NCI-H774 (cell line): ENCODE measurements at regions not wholly inside any gene's neighbourhood (a gene's known extent, or its start where the extent isn't known, plus 50 kb on each side); places are given as distances from the start of the nearest gene placed in this dataset.

Experiments
- DNase-seq: peaks from one replicate; lab custom pipeline; 2025; lab: John Stamatoyannopoulos, UW

DNA sequence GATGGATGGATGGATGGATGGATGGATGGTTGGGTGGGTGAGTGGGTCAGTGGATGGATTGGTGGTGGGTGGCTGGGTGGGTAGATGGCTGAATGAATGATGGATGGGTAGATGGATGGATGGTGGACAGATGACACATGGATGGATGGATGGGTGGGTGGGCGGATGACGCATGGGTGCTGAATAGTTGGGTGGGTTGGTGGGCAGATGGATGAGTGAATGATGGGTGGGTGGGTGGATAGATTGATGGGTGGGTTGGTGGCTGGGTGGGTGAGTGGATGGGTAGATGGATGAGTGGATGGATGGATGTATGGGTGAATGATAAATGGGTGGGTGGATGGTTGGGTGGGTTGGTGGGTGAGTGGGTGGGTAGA is 69.9 kb upstream of the NKX1-1 start:
- no peak for DNase-seq

- no peak for DNase-seq
These were observed 69.3 kb upstream of the NKX1-1 start for GRCh38 chr4:1475277-1476139.

DNA sequence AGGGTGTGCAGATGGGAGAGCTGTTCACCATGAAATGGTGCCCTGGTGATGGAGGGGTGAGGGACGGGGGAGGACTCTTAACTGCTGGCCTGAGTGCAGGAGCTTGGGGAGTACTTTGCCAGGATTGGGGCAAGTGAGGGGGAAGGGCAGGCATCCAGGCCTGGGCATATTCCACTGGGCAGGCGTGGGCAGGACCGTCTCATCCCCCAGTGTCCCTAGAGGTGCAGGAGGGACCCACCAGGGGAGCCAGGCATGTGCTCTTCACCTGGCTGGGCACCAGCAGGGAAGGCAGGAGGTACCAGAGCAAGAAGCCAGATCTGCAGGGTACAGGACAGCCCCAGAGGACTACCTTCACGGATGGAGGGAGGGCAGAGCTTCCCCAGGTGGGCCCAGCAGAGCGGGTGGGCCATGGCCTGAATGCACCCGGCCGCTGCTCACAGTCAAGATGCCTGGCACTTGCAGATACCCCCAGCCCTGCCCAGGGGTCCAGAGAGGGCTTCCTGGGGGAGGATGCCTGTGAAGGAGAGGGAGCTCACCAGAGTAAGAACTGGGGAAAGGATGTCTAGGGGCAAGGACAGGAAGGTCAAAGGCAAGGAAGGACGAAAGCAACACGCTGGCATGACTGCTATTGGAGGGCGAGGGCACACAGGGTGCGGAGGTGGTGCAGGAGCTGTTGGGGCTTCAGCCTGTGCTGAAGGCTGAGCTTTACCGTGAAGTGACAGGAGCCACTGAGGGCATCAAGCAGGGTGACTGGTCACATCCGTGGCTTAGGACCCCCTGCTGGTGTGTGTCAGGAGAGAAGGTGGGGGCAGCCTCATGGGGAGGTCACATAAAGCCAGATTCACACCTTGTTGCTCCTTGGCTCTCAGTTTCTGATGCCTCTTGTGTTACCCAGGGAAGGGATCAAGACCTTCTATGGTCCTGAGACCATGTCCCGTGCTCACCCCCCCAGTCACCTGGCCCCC is 68.2 kb upstream of the NKX1-1 start:
- DNase-seq, result no peak

GRCh38 chr4:1473718-1474117 is 67.5 kb upstream of the NKX1-1 start:
- no peak for DNase-seq

DNA sequence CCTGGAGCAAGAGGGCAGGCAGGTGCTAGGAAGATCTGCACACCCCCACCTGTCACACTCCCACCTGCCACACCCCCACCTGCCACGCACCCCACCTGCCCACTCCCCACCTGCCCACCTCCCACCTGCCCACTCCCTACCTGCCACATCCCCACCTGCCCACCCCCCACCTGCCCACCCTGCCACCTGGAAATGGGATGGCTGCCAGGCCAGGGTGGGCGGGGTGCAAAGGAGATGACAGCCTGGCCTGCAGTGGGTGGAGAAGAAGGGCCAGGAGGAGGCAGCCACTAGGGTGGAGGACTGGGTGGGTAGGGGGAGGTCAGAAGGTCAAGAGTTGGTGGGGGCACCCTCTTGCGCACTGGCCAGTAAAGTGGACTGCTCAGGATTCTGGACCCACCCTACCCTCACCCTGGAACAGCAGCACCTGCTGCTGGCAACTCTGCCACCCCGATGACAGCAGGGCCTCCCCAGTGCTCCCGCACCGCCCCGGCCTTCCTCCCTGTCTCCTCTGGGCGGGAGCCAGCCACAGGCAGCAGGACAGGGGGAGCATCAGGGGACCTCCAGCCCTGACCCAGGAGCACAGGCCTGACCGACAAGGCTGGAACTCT is 66.8 kb upstream of the NKX1-1 start:
- no peak for DNase-seq

DNA sequence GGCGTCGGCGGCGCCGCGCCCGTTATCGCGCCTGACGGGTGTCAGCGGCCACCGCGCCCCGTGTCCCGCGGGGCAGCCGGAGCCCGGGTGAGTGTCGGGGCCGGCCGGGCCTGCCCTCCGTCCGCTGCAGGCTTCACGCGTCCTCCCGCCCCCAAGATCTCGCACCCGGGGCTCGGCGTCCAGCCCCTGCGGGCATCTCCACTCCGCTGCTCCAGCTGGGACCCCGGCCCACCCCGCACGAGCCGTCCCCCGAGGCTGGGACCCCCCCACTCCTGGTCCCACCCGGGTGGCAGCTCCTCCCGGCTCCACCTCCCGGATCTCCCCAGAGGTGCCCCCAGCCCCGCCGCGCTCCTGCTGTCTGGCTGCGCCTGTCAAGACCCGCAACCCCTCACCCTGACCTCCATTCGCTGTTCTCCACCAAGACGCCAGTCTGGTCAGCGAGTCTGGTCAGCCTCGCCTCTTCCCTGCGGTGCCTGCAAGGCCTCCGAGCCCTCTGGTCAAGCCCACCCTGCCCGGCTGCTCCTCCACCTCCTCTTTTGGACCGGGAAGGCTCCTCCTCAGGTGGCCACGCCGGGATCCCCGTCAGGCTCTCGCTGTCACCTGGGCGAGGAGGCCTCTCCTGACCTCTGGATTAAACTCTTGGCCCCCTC is 66.0 kb upstream of the NKX1-1 start:
- no peak for DNase-seq

GRCh38 chr4:1471443-1472147 is 65.4 kb upstream of the NKX1-1 start:
- DNase-seq, result no peak

DNA sequence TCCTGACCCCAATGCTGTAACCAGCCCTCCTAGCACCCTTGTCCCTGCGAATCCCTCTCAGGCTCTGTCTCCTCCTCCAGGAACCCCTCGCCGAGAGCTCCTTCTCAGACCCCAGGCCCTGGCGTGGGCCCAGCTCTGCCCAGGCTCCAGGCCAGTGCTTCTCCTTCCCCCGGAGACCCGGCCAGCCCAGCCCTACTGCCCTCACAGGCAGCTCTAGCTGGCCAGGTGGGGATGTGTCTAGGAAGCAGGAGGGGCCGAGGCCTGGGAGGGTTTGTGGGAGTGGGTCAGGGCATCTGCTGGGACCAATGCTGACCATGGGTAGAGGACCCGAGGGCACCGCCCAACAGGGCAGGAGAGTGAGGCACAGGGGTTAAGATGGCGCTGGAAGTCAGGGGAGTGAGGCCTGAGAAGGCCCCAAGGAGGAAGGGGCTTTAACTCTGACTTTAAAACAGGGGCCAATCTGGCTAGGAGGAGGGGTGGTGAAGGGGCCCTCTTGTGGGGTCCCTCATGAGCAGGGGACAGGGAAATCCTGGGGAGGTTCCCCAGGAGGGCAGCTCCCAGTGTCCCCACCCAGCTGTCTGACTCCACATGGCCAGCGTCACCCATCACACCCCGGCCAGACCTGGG is 64.7 kb upstream of the NKX1-1 start:
- no peak for DNase-seq

GRCh38 chr4:1470393-1470670 is 64.1 kb upstream of the NKX1-1 start:
- no peak for DNase-seq

GRCh38 chr4:1469607-1470392 is 63.6 kb upstream of the NKX1-1 start:
- DNase-seq, result no peak

DNA sequence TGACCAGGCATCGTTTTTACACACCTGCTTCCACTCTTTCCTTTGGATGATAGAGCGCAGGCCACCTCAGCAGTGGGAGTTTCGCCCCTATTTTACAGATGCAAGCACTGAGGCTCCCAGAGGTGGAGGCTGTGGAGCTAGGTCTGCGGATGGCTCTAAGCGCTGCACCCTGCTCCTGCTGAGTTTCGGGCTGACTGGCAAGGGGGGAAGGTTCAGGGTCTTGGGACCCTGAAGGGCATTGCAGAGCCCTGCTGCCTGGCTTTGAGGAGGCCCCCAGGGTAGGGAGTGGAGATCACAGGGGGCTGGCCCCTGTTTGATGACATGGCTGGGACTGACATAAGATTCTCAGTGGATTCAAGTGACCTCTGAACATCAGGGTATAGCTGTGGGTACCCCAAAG is 62.8 kb upstream of the NKX1-1 start:
- no peak for DNase-seq

- no peak for DNase-seq
These were observed 61.6 kb upstream of the NKX1-1 start for GRCh38 chr4:1467581-1468458.

DNA sequence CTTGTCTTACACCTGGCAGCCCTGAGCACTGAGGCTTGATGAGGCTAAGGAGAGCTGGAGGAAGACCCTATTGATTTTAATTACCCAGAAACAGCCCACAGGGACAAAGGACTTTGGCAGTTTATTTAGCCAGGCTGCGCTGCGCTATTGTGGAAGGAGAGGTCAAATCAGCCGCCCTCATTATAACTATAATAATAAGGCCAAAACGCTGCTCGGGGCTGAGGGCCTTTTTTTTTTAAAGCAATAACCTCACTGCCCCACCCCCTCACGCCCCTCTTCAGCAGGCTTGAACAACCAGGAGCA is 60.6 kb upstream of the NKX1-1 start:
- no peak for DNase-seq

DNA sequence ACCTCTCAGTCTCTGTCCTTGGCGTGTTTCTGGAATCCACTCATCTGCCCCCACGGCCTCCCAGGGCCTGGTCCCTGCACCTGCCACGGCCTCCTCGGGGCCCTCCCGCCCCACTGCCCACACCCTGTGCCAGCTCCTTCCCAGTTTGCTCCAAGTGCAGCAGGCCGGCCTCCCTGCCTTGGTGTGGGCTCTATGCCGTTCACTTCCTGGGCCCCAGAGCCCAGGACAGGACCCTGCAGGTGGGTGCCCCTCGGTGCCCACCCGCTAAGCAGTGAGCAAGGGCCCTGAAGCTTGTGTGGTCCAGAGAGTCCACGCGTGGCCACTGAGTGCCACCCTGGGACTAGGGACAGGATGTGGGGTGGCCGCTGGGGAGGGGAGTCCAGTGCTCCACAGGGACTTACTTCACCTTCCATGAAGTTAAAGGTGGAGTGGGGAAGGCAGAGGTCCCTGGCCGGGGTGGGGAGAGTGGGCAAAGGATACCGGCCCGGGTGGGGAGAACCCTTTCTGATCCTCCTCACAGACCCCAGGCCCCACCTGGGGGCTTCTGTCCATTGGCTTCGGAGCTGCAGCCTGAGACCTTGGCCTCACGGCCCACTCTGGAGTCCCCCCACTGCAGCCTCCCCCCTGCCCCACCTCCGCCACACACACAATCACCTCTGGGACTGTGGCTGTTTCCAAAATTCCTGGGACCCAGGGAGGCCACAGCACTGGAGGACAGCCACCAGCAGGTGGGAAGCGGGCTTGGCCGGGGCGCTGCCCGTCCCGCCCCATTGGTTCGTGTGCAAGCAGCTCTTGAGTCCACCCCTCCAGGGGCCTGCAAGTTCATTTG is 60.0 kb upstream of the NKX1-1 start:
- no peak for DNase-seq

DNA sequence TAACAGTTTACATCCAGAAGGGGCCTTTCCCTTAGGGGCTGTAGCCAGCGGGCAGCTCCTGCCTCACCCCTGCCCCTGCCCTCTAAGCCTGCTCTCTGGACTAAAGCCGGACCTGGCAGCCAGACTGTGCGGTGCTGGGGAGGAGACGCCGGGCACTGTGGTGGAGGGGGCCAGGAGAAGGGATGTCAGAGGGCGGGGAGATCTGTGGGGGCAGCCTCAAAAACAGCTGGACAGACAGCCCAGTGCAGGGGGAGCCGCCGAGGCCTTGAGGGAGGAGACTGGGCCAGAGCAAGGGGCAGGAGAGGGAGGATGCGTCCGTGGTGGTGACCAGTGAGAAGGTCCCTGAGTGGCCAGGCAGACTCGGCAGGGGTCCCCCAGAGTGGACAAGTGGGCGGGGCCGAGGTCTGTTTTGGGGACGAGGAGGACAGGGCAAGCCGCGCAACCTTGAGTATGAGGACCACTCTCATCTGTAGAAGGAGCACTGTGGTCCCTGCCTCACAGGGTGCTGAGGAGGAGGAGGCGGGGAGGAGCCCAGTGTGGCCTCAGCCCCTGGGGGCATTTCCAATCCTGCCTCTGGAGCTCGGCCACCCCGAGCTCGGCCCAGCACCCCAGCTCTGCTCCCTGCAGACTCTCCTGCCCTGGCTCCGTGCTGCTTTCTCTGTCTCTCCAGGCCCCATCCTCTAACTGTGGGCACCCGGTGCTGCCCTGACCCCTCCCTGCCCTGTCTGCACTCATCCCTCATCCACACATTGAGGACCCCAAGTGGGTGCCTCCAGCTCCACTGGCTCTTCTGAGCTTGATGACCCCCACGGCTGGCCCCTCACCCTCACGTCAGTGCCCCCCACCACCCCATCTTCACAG is 59.2 kb upstream of the NKX1-1 start:
- DNase-seq, result no peak

DNA sequence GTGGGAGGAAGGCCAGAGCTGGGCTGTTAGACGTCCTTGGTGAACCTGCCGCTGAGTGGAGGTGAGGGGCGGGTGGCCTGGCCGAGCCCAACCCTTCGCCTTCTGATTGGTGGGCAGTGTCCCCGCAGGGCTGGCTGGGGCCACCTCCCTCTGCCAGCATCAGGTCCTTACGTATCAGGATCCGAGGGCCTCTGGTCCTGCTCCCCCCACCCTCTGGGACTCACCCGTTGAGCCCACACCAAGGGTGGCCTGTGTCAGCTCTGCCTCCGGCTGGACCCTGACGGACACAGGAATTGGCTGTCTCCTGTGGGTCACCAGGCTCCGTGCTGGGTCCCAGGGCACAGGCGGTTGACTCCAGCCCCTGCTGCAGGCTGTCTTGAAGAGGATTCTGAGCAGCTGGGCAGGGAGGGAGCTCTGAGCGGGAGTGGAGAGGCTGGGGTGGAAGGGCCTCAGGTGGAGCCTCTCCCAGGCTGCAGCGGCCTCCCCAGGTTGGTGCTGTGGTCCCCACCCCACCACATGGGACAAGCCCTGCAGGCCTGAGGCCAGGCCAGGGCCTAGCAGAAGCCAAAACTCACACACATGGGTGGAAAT is 58.4 kb upstream of the NKX1-1 start:
- DNase-seq, result no peak

DNA sequence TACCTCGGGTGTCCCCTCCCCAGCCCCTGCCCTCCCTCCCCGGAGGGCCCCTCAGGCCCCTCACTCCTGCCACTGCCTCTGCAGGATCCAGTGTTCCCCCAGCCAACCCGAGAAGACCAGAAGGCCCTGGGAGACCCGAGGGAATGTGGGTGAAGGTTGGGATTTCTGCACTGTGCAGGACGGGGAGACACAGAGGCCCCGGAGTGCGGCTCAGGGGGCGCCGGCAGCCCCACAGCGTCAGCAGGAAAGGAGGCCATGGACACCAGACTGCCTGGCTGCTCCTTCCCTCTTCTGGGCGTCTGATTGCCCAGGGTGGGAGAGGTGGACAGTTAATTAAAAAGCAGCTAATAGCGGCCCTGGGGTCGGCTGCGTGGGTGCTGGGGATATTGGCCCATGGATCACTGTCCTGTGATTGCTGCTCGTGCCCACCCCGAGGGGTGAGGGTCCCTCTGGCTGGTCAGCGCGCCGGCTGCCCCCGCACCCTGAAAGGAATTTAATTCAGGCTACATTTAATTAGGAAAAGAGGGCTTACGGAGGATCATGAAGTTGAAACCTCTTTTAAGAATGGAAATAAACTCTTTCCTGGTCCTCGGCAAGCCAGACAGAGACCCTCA is 57.8 kb upstream of the NKX1-1 start:
- DNase-seq, result no peak
